Stimulated activated CD8-positive, alpha-beta memory T cell treated with anti-CD3 and anti-CD28 coated beads, Interleukin-15, amount 100 ng/mL, for 1 hour (primary cell): ENCODE measurements at regions not wholly inside any gene's neighbourhood (a gene's known extent, or its start where the extent isn't known, plus 50 kb on each side); places are given as distances from the start of the nearest gene placed in this dataset.

Experiments
- DNase-seq: peaks from one replicate; pipeline ENCODE4 v3.0.0-alpha.2; 2020; ENCODE audit warnings: low read depth

GRCh38 chr7:70986297-70986696 lies 145.6 kb upstream of the GALNT17 start:
- DNase-seq: no peak

- DNase-seq: no peak
Observed at GRCh38 chr7:70994176-70994575, 137.8 kb upstream of the GALNT17 start.

DNA sequence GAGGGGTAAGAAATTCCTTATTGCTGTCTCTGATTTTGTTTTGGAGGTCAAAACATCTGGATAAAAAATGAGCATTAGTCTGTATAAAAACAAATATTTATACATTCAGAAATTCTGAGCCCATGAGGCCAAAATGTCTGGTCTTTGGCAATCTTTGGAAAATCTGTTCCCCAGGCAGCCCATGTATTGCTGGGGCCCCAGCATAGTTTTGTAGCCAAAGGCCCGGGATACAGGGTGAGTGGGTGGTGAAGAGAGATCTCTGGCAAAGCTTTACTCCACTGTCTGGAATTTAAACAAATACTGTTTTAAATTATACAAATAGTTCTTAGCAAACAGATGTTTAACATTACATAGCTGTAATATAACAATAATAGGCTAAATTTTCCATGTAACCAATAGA lies 134.7 kb upstream of the GALNT17 start:
- no peak for DNase-seq

GRCh38 chr7:71005109-71005508 lies 126.8 kb upstream of the GALNT17 start:
- no peak for DNase-seq

DNA sequence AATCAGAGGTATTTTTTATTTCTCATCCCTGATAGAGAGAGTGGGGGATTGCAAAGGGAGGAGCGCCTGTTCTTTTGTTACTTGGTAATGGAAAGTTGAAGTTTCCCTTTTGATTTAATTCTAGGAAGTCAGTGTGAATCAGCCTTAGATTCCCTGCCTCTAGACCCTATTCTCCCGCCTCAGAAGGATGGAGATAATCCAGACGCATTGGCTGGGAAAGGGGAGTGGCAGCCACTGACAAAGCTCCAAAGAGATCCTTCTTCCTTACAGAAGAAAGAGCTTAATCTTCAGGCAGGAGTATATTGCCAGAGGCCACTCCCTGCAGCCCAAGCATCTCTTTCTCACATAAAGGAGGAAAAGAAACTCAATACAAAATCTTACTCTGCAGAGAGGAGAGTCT lies 122.3 kb upstream of the GALNT17 start:
- DNase-seq: no peak

DNA sequence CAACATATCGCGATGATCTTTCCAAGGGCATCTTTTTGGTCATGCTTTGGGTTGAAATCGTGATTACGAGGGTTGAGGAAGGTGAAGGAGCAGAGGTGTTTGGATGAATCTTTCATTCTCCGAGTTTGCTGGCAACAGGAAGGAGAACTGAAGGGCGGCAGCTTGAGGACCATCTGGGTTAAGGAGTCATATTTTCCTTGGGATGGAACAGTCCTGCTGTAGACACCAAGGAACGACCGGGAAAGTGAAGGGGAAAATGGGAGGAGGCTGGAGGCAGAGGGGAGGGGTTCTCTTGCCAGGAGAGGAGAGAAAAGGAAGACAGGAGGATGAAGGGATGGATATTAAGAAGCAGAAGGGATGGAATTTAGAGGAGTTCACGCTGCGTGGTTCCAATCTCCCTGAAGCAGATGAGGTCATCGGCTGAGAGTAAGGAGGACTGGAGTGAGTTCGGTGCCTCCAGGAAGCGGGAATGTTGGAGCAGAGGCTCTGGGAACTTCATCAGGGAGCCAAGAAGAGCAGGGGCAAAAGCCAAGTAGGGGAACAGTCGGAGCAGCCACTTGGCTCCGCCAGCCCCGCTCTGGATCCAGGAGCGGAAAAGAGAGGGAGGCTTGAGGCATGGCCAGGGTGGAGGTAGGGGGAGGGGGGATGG lies 116.6 kb upstream of the GALNT17 start:
- no peak for DNase-seq

DNA sequence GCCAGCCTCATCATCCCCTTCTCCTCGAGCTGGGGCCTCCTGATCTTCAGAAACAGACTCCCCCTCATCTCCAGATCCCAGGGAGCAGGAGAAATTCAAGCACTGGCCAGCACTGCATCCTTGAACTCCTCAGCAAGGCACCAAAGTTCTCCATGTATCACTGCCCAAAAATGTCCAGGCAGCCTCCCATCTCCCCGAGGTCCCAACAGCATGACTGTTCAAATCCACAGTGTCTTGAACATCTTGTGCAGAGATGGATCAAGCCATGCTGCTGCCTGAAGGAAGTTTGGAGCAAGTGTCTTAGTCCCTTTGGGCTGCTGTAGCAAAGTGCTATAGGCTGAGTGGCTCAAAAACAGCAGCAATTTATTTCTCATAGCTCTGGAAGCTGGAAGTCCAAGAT lies 115.5 kb upstream of the GALNT17 start:
- DNase-seq: no peak

DNA sequence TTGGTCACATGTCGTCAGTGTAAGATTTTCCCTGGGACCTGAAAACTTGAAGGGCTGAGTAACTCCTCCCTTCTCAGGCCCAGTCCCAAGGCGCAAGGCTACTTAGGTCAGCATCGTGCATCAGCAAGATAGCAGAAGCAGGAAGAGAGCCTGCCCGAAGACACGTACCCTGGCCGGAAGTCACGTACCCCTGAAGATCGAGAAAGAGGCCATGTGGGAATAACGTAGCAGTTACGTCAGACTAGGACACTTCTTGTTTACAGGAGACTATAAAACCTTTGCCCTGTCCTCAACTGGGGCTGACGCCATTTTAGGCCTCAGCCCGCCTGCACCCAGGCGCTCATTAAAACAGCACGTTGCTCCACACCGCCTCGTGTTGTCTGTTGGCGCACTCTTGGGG lies 114.3 kb upstream of the GALNT17 start:
- DNase-seq: no peak

GRCh38 chr7:71019706-71020105 lies 112.2 kb upstream of the GALNT17 start:
- DNase-seq: no peak

- DNase-seq: no peak
Observed at GRCh38 chr7:71021131-71021530, 110.8 kb upstream of the GALNT17 start.

- no peak for DNase-seq
Observed at GRCh38 chr7:71026680-71027079, 105.3 kb upstream of the GALNT17 start.

DNA sequence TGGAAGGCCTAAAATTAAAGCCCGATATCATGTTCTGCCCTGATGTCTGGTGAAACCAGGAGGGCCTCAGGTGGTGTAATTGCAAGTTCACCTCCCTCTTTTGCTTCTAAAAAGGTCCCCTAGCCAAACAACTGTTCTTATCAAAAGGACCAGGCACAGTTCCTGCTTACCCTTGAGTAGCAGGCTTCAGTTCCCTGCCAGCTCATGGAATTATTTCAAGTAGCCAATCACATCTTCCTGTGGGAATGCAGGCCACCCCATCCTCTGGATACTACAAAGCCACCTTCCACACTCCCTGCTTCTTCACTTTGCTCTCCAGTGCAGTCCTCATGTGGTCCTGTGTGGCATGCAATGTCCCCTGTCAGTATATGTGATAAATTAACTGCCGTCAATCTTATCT lies 97.7 kb upstream of the GALNT17 start:
- DNase-seq: no peak

DNA sequence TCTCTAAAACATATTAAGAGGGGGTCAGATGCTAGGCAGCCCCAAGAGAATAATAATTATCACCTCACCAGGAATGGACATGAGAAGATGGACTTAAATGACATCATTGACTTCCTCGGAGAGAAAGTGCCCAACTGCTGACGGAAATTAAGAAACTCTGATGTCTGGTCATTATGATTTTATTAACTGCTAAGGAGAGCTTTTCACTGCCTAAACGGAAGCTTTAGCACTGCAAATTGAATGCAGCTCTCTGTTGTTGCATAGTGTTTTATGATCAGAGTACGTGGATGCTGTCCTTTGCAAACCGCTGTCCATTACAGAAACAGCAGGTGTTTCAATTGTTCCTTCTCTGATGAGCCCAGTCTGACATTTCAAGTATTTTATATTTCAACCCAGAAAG lies 89.4 kb upstream of the GALNT17 start:
- no peak for DNase-seq

DNA sequence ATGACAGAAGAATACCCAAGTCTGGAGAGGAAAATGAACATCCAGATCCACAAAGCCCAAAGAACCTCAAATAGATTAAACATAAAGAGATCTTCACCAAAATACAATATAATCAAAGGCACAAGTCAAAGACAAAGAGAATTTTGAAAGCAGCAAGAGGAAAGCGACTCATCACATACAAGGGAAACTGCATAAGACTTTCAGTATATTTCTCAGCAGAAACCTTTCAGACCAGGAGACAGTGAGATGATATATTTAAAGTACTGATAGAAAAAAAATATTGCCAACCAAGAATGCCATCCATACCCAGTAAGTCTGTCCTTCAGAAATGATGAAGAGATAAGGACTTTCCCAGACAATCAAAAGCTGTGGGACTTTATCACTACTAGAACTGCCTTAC lies 81.5 kb upstream of the GALNT17 start:
- DNase-seq: no peak

GRCh38 chr7:71055504-71055903 lies 76.4 kb upstream of the GALNT17 start:
- no peak for DNase-seq

- no peak for DNase-seq
Observed at GRCh38 chr7:71077743-71078476, 54.0 kb upstream of the GALNT17 start.
